T-helper 1 cell treated with Interleukin-12 subunit alpha and Interleukin-12 subunit beta and Interleukin-4 antibody, amounts not matched to agents 30 ng/mL and 1 ng/mL, for 36 hours (primary cell): ENCODE measurements at regions not wholly inside any gene's neighbourhood (a gene's known extent, or its start where the extent isn't known, plus 50 kb on each side); places are given as distances from the start of the nearest gene placed in this dataset.
"Not testable (repeated sequence)": the region's sequence is repeated elsewhere in the genome, so short reads cannot be mapped to it uniquely, and the experiment has no call there.

ENCODE experiments used
- intact Hi-C: fragments of 100-400 bp; cut with micrococcal nuclease; formaldehyde crosslinking; loops from one replicate; pipeline ENCODE4 v1.15.1; 2024

- intact Hi-C loops: loop anchor here (1.0 to 10.0 kb wide), 3 partner anchors 541 to 1223 kb away; no protein-coding TSS in a partner anchor
Measured at GRCh38 chr3:159263750-159264553, 462.1 kb downstream of the MFSD1 start.

- intact Hi-C loops: loop anchor here (10.0 kb wide), 1 partner anchor 739 kb away; no protein-coding TSS in a partner anchor
Measured at GRCh38 chr3:159265705-159266104, 463.9 kb downstream of the MFSD1 start.

DNA sequence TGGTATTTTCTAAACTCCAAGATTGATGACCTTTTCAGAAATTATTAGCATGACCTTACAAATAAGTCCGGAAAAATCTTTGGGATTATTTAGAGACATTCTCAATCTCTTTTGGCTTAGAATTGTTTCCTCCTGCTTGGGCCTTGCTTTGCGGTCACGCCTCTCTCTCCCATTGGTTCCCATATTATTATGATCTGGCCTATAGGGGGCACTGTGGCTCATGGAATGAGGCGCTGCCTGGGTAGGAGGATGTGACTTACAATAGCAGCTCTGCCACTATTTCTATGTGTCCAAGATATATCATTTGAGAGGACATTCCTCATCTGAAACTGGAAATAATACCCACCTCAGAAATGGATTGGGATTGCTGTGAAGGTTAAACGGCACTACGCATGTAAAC, 464.9 kb downstream of the MFSD1 start:
- intact Hi-C loops: loop anchor here (10.0 kb wide), 1 partner anchor 738 kb away; no protein-coding TSS in a partner anchor

- intact Hi-C loops: no loop called here
Measured at GRCh38 chr3:159271799-159272512, 470.1 kb downstream of the MFSD1 start.

DNA sequence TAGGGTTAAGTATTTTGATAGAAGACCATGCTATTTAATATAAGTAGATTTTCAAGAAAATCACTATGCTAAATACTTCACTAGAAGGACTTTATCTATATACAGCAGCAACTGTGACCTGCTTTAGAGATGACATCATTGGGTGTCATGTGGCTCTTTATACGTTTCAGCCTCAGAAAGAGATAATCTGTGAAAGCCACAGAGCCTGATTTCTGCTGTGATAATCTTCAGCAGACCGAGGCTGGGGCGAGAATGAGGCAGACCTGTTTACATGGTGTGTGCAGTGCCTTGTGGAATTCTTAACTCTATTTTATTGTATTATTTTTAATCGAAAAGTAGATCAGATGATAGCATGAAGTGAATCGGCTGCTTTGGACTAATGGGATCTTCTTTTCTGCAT, 471.2 kb downstream of the MFSD1 start:
- intact Hi-C loops: no loop called here

DNA sequence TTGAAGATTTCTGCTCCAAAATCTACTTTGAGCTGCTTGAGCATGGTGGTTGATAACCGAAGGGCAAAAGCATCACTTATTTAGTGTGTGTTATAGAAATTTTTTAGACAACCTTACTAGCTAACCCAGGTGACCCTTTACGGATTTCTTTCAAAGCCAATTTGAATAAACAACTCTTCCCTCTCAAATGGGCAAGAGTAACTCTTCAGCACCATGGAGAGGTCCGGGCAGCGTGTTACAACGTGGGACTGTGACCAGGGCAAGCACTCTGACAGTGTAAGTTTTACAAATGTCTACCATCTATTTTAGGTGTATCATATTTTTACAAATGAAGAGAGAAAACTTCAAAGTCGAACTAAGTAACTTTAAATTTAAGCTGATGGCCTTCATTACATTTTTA, 471.8 kb downstream of the MFSD1 start:
- intact Hi-C loops: no loop called here

DNA sequence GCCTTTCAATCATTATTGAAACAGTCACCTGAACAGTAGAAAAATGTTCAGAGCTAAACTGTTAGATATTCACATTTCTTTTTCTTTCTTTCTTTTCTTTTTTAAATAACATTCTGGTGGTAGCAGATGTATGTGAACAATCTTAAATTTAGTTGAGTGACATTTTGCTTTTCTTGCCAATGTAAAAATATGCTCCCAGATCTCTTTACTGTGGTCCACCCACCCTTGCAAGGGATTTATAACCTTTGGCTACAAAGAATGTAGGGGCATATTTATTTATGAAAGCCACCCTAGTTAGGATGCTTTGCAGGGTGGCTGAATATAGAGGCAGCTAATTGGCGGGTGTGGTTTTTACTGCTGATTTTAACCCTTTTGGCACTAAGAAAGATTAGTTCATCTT, 473.9 kb downstream of the MFSD1 start:
- intact Hi-C loops: no loop called here

- intact Hi-C loops: no loop called here
Measured at GRCh38 chr3:159277814-159278213, 476.0 kb downstream of the MFSD1 start.

DNA sequence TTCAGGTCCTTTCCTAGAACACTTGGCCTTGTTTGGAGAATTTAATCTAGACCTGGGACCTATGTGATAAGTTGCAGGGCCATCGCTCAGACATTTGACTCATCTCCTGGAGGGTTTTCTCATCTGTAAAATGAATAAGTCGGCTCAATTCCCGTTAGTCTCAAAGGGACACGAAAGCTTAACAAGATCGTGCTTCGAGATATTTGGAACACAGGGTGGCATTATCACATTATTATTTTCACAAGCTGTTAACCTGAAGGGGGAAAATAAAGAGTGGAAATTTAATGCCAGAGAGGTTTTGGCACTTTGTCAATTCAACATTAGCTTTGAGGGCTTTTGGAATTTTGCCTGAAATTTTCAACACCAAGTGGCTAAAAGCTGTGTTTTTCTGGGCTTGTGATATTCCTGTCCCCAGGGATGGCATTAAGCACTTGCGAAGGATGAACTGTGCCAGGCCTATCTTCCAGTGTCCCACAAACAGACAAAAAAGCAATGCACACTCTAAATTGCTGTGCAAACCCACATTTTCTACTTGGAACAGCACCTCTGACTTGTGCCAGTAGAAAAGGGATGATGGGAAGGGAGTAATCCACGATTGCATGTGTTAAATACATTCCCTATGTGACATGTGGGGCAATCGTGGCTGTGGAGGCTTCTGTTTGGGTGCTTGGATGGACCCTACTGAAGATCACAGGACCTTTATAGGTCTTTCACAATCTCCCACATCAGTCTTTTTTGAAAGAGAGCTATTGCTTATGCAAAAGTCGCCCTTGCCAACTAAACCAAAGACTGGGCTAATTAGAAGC, 478.7 kb downstream of the MFSD1 start:
- intact Hi-C loops: no loop called here

GRCh38 chr3:159293493-159293892, 491.6 kb downstream of the MFSD1 start:
- intact Hi-C loops: no loop called here

DNA sequence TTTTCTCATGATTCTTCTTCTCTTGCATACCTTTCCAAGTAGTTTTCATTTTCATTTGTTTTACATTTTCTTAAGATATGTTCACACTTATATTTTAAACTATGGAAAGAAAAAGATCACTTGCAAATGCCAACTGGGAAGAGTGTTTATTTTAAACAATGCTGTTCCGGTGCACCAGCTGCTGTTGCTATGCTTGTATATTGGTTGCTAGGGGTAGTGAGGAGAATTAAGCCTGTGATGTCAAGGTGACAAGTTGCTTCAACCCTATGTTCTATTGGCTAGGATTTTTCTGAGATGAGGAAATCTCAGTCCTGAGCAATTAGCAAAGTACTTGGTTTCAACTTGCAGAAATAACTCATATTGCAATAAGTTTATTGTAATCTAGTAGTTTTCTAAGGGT, 500.1 kb downstream of the MFSD1 start:
- intact Hi-C loops: no loop called here

- intact Hi-C loops: no loop called here
Measured at GRCh38 chr3:159305017-159305416, 503.2 kb downstream of the MFSD1 start.

GRCh38 chr3:159316706-159317105, 514.9 kb downstream of the MFSD1 start:
- intact Hi-C loops: not testable (repeated sequence)

DNA sequence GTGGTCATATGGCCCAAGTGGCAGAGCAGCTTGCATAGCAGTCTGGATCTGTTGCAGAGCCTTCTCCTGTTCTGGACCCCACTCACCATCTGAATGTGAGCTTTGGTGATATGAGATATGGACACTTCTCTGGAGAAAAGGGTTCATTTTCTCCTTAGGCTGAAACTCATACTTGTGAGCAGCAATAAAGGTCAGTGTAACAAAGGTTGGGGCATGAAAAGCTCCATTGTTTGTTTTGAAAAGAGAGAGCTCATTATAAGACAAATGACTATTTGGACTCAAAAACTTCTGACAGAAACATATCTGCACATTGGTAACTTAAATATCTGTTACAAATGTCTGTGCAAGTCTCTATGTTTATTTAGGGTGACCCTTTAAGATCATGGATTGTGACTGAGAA, 517.3 kb downstream of the MFSD1 start:
- intact Hi-C loops: no loop called here

- intact Hi-C loops: loop anchor here (10.0 kb wide), 1 partner anchor 682 kb away; no protein-coding TSS in a partner anchor
Measured at GRCh38 chr3:159322322-159322939, 520.6 kb downstream of the MFSD1 start.

DNA sequence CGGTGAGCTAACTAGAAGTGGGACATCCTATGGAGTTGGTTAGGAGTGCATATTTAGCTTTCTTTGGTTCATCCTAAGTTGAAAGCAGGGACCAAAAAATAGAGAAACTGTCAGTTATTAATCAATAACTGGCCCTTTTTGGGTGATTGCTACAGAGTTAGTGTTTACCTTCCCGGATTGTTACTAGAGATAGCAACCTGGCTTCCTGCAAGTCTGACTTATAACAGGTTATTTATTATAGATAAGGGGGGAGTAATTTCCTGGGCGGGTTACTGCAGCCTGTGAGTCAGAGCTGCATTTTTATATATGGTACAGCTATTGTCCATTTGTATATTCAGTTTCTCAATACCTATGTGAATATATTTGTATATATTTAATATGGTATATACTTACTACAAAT, 522.0 kb downstream of the MFSD1 start:
- intact Hi-C loops: loop anchor here (10.0 kb wide), 1 partner anchor 681 kb away; no protein-coding TSS in a partner anchor

DNA sequence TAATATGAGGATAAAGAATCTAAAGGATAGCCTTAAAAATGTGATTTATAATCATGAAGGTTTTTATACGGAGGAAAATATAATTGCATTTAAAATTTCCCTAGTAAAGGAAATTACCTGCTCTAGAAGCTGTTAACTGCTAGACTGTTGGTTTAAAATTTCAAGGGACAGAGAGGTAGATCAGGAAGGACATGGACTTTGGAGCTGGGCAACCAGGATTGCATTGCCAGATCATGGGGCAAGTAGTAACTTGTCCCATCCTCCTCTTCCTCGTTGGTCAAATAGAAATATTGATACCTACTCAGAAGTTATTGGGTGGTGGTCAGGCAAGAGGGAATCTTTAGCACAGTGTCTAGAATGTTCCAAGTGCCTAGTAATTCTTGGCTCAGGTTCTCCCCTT, 525.1 kb downstream of the MFSD1 start:
- intact Hi-C loops: loop anchor here (10.0 kb wide), 1 partner anchor 678 kb away; no protein-coding TSS in a partner anchor

DNA sequence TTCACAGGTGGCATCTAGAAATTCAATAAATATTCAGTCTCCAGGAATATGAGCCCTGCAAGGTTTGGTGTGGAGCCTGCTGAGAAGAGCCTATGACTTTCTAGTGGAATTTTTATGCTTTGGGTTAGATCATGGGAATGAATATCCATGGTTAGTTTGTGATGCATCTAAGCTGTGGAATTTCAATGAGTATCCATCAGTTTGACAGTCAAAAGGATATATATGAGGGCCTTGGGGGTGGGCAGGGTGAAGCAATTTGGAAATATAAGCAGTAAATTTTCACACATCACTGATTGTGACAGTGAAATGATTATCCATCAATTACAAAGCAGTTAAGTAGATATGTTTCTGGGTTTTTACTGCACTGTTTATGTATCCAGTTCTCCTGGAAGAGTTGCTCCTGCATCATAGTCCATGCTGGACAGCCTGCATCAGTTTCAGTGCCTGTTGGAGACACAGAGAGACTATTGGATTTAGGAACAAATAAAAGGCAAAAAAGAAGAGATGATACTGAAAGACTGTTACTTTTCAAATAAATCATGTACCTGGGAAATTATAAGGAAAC, 530.8 kb downstream of the MFSD1 start:
- intact Hi-C loops: no loop called here

- intact Hi-C loops: no loop called here
Measured at GRCh38 chr3:159339131-159339530, 537.3 kb downstream of the MFSD1 start.

DNA sequence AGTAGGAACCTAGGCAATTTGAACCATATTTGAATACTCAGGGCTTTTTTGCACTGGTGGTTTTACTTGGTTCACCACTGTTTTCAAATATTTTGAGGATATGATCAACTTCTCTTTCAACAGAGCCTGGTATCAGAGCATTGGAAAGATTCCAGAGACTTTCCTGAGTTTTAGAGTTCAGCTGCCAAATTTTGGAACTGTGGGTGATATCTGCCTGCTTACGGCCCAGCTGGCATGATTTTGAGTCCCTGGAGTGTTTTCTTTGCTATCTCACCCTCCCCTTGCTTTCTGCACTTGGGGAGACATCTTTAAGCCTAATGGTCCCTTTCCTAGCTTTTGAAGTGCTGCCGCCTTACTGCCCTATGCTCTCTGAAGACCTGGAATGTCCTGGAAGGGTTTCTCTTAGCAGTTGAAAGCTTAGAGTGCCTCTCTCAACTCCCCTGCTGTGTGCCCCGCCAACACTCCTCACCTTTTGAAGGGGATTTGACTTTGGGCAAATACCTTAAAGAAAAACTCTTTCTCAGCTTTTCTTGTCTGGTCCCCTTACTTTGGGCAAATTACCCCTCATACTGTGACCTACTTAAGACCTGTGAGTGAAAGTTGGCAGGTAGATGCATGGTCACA, 539.1 kb downstream of the MFSD1 start:
- intact Hi-C loops: no loop called here
